GM21526 (cell line): ENCODE measurements at regions not wholly inside any gene's neighbourhood (a gene's known extent, or its start where the extent isn't known, plus 50 kb on each side); places are given as distances from the start of the nearest gene placed in this dataset.
"Not testable (repeated sequence)": the region's sequence is repeated elsewhere in the genome, so short reads cannot be mapped to it uniquely, and the experiment has no call there.

Source experiments
- ATAC-seq: cut with Tn5 transposase; IDR thresholded peaks from one replicate; pipeline ENCODE4 v1.9.1; 2021; ENCODE audit warnings: moderate library complexity; ENCODE audit not compliant: unreplicated experiment, low FRiP score

- no peak for ATAC-seq
Measured at GRCh38 chr12:60230056-60230455, 634.2 kb downstream of the SLC16A7 start.

DNA sequence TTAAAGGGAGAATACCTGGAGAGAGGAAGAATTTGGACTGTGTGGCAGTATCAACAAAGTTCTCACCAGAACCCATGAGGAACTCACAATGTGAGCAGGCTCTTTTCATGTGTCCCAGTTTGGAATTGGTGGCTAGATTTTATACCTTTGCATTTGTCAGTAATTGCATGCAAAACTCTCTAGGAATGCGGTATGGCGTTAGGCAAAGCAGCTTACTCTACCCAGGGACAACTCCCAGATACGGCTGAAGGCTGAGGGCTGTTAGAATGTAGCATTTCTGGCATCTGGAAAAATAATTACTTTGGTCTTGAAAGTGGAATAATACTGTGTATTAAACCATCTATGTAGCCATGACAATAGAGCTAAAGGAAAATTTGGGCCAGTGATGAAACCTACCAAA lies 635.5 kb downstream of the SLC16A7 start:
- no peak for ATAC-seq

- no peak for ATAC-seq
Measured at GRCh38 chr12:60231976-60232907, 636.4 kb downstream of the SLC16A7 start.

GRCh38 chr12:60234611-60235195 lies 638.9 kb downstream of the SLC16A7 start:
- ATAC-seq = not testable (repeated sequence)

DNA sequence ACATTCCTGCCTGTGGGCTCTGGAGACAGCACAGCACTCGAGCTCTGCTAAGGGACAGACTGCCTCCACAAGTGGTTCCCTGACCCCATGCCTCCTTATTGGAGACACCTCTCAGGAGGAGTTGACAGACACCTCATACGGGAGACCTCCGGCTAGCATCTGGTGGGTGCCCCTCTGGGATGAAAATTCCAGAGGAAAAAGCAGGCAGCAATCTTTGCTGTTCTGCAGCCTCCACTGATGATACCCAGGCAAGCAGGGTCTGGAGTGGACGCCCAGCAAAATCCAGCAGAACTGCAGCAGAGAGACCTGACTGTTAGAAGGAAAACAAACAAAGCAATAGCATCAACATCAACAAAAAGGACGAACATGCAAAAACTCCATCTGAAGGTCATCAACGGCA lies 639.4 kb downstream of the SLC16A7 start:
- ATAC-seq = no peak

DNA sequence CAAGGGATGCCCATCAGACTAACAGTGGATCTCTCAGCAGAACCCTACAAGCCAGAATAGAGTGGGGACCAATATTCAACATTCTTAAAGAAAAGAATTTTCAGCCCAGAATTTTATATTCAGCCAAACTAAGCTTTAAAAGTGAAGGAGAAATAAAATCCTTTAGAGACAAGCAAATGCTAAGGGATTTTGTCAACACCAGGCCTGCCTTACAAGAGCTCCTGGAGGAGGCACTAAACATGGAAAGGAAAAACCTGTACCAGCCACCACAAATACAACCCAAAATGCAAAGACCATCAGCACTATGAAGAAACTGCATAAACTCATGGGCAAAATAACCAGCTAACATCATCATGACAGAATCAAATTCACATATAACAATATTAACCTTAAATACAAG lies 640.6 kb downstream of the SLC16A7 start:
- not testable (repeated sequence) for ATAC-seq

DNA sequence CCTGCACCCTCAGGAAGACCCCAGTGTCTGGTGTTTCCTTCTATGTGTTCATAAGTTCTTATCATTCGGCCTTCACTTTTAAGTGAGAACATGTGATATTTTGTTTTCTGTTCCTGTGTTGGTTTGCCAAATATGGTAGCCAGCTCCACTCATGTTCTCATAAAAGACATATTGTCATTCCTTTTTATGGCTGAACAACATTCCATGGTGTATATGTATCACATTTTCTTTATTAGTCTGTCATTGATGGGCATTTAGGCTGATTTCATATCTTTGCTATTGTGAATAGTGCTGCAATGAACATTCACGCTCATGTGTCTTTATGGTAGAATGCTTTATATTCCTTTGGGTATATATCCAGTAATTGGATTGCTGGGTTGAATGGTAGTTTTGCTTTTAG lies 645.1 kb downstream of the SLC16A7 start:
- ATAC-seq = no peak

- ATAC-seq = no peak
Measured at GRCh38 chr12:60251091-60251490, 655.3 kb downstream of the SLC16A7 start.

GRCh38 chr12:60252359-60253096 lies 656.7 kb downstream of the SLC16A7 start:
- no peak for ATAC-seq

- no peak for ATAC-seq
Measured at GRCh38 chr12:60255044-60255443, 659.2 kb downstream of the SLC16A7 start.

DNA sequence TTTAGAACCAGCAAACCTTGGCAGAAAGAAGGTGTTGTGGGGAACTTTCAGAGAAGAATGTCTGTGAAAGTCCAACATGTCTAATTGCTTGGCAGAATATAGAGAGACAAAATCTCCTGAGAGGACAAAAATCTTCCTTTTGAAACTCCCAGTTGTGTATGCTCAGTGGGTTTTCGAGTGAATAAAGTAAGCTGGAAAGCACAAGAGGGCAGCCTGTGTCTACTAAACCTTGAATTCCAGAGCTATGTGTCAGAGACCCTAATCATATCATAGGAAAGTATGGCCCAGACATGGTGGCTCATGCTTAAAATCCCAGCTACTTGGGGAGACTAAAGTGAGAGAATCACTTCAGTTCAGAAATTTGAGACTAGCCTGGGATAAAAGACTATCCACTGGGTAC lies 661.2 kb downstream of the SLC16A7 start:
- no peak for ATAC-seq

DNA sequence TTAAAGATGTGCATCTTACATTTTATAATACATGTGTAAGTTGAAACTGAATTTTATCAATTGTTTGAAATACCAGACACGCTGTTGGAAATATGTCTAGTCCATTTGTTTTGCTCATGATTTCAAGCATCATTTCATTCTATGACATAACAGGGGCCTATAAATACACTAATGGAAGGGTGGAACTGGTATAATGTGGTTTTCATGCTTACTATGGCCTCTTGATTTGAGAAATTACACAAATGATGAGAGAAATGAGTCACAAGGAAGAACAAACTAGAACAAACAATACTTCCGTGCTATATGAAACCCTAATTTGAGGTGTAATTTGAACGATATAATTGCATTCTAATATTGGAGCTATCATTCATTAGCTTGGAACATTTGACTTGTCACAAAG lies 663.4 kb downstream of the SLC16A7 start:
- no peak for ATAC-seq

GRCh38 chr12:60262378-60262777 lies 666.5 kb downstream of the SLC16A7 start:
- no peak for ATAC-seq

DNA sequence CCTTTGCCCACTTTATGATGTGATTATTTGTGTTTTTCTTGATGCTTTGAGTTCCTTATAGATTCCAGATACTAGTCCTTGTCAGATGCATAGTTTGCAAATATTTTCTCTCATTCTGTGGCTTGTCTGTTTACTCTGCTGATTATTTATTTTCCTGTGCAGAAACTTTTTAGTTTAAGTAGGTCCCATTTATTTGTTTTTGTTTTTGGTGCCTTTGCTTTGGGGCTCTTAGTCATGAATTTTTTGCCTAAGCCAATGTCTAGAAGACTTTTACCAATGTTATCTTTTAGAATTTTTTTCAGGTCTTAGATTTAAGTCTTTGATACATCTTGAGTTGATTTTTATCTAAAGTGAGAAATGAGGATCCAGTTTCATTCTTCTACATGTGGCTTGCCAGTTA lies 667.3 kb downstream of the SLC16A7 start:
- no peak for ATAC-seq

- ATAC-seq = no peak
Measured at GRCh38 chr12:60263836-60264493, 668.1 kb downstream of the SLC16A7 start.

- ATAC-seq = no peak
Measured at GRCh38 chr12:60265741-60266140, 669.9 kb downstream of the SLC16A7 start.

DNA sequence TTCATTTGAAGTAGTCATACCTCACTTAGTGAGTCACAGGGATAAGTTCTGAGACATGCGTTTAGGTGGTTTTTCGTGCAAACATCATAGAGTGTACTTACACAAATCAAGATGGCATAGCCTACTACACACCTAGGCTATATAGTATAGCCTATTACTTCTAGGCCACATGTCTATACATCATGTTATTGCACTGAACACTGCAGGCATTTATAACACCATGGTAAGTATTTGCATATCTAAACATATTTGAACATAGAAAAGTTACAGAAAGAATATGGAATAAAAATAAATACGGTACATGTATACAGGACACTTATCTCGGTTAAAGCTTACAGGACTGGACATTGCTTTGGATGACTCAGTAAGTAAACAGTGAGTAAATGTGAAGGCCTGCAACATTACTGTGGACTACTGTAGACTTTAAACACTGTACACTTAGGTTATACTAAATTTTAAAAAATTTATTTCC lies 670.6 kb downstream of the SLC16A7 start:
- ATAC-seq = no peak

DNA sequence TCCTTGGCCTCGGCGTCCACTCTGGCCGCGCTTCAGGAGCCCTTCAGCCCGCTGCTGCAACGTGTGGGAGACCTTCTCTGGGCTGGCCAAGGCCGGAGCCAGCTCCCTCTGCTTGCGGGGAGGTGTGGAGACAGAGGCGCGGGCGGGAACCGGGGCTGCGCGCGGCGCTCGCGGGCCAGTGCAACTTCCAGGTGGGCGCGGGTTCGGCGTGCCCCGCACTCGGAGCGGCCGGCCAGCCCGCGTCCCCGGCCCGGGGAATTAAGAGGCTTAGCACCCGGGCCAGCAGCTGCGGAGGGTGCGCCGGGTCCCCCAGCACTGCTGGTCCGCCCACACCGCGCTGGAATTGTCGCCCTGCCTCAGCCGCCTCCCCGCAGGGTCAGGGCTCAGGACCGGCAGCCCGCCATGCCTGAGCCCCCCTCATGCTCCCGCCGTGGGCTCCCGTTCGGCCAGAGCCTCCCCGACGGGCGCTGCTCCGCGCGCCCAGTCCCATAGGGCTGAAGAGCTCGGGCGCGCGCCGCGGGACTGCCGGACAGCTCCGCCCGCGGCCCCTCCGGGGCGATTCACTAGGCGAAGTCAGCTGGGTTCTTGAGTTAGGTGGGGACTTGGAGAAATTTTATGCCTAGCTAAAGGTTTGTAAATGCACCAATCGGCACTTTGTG lies 673.9 kb downstream of the SLC16A7 start:
- no peak for ATAC-seq

GRCh38 chr12:60271816-60272215 lies 676.0 kb downstream of the SLC16A7 start:
- ATAC-seq = no peak

- no peak for ATAC-seq
Measured at GRCh38 chr12:60278209-60278608, 682.4 kb downstream of the SLC16A7 start.
